Caco-2 (cell line): ENCODE measurements at regions not wholly inside any gene's neighbourhood (a gene's known extent, or its start where the extent isn't known, plus 50 kb on each side); places are given as distances from the start of the nearest gene placed in this dataset.

Experiments
- BruUV-seq: library from RNA; stranded (reverse); fragments of 400-500 nt; replicated peaks from 2 replicates; lab custom pipeline; 2021; lab: Mats Ljungman, UMichigan
- CTCF ChIA-PET: fragments of 300-600 bp; sonication (Branson Sonifier 250); formaldehyde crosslinking; loops from one replicate; lab custom pipeline; 2022; ENCODE audit warnings: antibody characterized with exemption; lab: Charles Lee
- POLR2A ChIA-PET: fragments of 300-600 bp; sonication (Branson Sonifier 250); formaldehyde crosslinking; loops from one replicate; lab custom pipeline; 2022; ENCODE audit warnings: antibody characterized with exemption; lab: Charles Lee
- DNase-seq, 2 experiments: peaks; one replicate each; pipeline versions ENCODE4 v3.0.0 to v3.0.0-alpha.2; 2020 to 2022
- H3K27me3 ChIP-seq: replicated peaks from 2 replicates; pipeline ENCODE4 v1.6.0; 2011; ENCODE audit warnings: low read length; ENCODE audit not compliant: control insufficient read depth, insufficient read depth
- H3K36me3 ChIP-seq: 2 replicates; pipeline ENCODE4 v1.5.1; 2011; ENCODE audit warnings: low read length; ENCODE audit not compliant: control insufficient read depth, insufficient read depth
- H3K4me1 ChIP-seq: fragments of 250-450 bp; sonication (Bioruptor Pico); 2 replicates; pipeline ENCODE4 v1.5.1; 2020; ENCODE audit warnings: mild to moderate bottlenecking
- H3K4me3 ChIP-seq: 2 replicates; pipeline ENCODE4 v1.5.1; 2011; ENCODE audit warnings: low read depth, mild to moderate bottlenecking, control low read depth, low read length
- H3K9me3 ChIP-seq: fragments of 250-450 bp; sonication (Bioruptor Pico); 2 replicates; pipeline ENCODE4 v1.5.1; 2020; ENCODE audit warnings: mild to moderate bottlenecking, moderate library complexity
- H3K27ac Mint-ChIP-seq: one replicate; pipeline ENCODE4 v1.8.0; 2022; ENCODE audit warnings: mixed read lengths; ENCODE audit not compliant: unreplicated experiment
- H3K27me3 Mint-ChIP-seq: one replicate; pipeline ENCODE4 v1.8.0; 2022; ENCODE audit warnings: mixed read lengths; ENCODE audit not compliant: insufficient read depth, unreplicated experiment
- H3K36me3 Mint-ChIP-seq: one replicate; pipeline ENCODE4 v1.8.0; 2022; ENCODE audit warnings: mild to moderate bottlenecking, mixed read lengths; ENCODE audit not compliant: insufficient read depth, unreplicated experiment
- H3K4me1 Mint-ChIP-seq: one replicate; pipeline ENCODE4 v1.8.0; 2022; ENCODE audit warnings: low read depth, mixed read lengths; ENCODE audit not compliant: unreplicated experiment
- H3K4me3 Mint-ChIP-seq: one replicate; pipeline ENCODE4 v1.8.0; 2022; ENCODE audit warnings: mild to moderate bottlenecking, moderate library complexity, mixed read lengths; ENCODE audit not compliant: unreplicated experiment
- H3K9me3 Mint-ChIP-seq: one replicate; pipeline ENCODE4 v1.8.0; 2022; ENCODE audit warnings: mixed read lengths; ENCODE audit not compliant: unreplicated experiment
- CTCF ChIP-seq, 2 experiments: fragments of 200-600 bp in 1 of 2; IDR thresholded peaks; 1 replicate in 1 of 2; 2 replicates in 1 of 2; pipeline versions ENCODE4 v1.5.1 to v1.8.0; 2011 to 2022; ENCODE audit warnings: antibody characterized with exemption in 1 of 2, control low read depth in 1 of 2, inconsistent platforms in 1 of 2, low read depth in 1 of 2, low read length in 1 of 2, mild to moderate bottlenecking in 1 of 2, moderate library complexity in 1 of 2; ENCODE audit not compliant: insufficient read depth in 1 of 2, severe bottlenecking in 1 of 2, unreplicated experiment in 1 of 2
- intact Hi-C: fragments of 100-400 bp; cut with micrococcal nuclease; formaldehyde crosslinking; loops from one replicate; pipeline ENCODE4 v1.10.0; 2022; ENCODE audit not compliant: unreplicated experiment

GRCh38 chr13:80250213-80250810 is 90.6 kb downstream of the SPRY2 start:
- Histone ChIP-seq H3K4me3 (no peak overlapping the region), H3K9me3 (no peaks in the 10 kb centered on the region), H3K27me3 (no peaks in the 10 kb centered on the region), H3K4me1 (no peaks in the 10 kb centered on the region), H3K36me3 (no peaks in the 10 kb centered on the region)
- intact Hi-C loops = no loop called here
- no peak overlapping the region for H3K27ac Mint-ChIP-seq
- H3K27me3 Mint-ChIP-seq = no peaks in the 10 kb centered on the region
- no peak for TF ChIP-seq CTCF (IDR thresholded peaks at IDR 0.05; ENCODE audit: insufficient read depth in 1 of 2, low read depth in 1 of 2, low read length in 1 of 2, severe bottlenecking in 1 of 2, unreplicated experiment in 1 of 2)
- H3K4me1 Mint-ChIP-seq = no peaks in the 10 kb centered on the region
- no peak for DNase-seq
- no peaks in the 10 kb centered on the region for H3K9me3 Mint-ChIP-seq
- no peak overlapping the region for H3K4me3 Mint-ChIP-seq
- CTCF ChIA-PET = no interaction called here
- H3K36me3 Mint-ChIP-seq = no peaks in the 10 kb centered on the region
- BruUV-seq = no TSS peak
- POLR2A ChIA-PET = no interaction called here

- Mint-ChIP-seq H3K27ac (no peak overlapping the region), H3K27me3 (no peaks in the 10 kb centered on the region), H3K9me3 (no peaks in the 10 kb centered on the region), H3K4me3 (no peak overlapping the region), H3K36me3 (no peaks in the 10 kb centered on the region), H3K4me1 (no peaks in the 10 kb centered on the region)
- intact Hi-C loops = no loop called here
- TF ChIP-seq CTCF (IDR thresholded peaks at IDR 0.05; ENCODE audit: insufficient read depth in 1 of 2, low read depth in 1 of 2, low read length in 1 of 2, severe bottlenecking in 1 of 2, unreplicated experiment in 1 of 2) = no peak
- H3K36me3 ChIP-seq = no peaks in the 10 kb centered on the region
- no peak for DNase-seq
- ChIA-PET CTCF (no interaction called here), POLR2A (no interaction called here)
- H3K4me3 ChIP-seq = no peak overlapping the region
- BruUV-seq = no TSS peak
- no peaks in the 10 kb centered on the region for H3K9me3 ChIP-seq
- no peaks in the 10 kb centered on the region for H3K27me3 ChIP-seq
- H3K4me1 ChIP-seq = no peaks in the 10 kb centered on the region
These were observed 91.3 kb downstream of the SPRY2 start for GRCh38 chr13:80249516-80250212.

GRCh38 chr13:80245162-80245733 is 95.7 kb downstream of the SPRY2 start:
- no TSS peak for BruUV-seq
- POLR2A ChIA-PET = no interaction called here
- CTCF ChIA-PET = no interaction called here

More at GRCh38 chr13:80245162-80245733, 95.7 kb downstream of the SPRY2 start:
- Mint-ChIP-seq H3K36me3 (no peaks in the 10 kb centered on the region), H3K4me1 (peaks cover under 1% of the 10 kb centered on the region), H3K9me3 (no peaks in the 10 kb centered on the region), H3K27me3 (no peaks in the 10 kb centered on the region), H3K27ac (no peak overlapping the region), H3K4me3 (no peak overlapping the region)
- Histone ChIP-seq H3K36me3 (no peaks in the 10 kb centered on the region), H3K27me3 (no peaks in the 10 kb centered on the region), H3K9me3 (no peaks in the 10 kb centered on the region), H3K4me3 (no peak overlapping the region), H3K4me1 (no peaks in the 10 kb centered on the region)
- no peak for DNase-seq
- no peak for TF ChIP-seq CTCF (IDR thresholded peaks at IDR 0.05; ENCODE audit: insufficient read depth in 1 of 2, low read depth in 1 of 2, low read length in 1 of 2, severe bottlenecking in 1 of 2, unreplicated experiment in 1 of 2)
- intact Hi-C loops = no loop called here
